ENCODE measurements at regions not wholly inside any gene's neighbourhood (a gene's known extent, or its start where the extent isn't known, plus 50 kb on each side); places are given as distances from the start of the nearest gene placed in this dataset.
"Not testable (repeated sequence)": the region's sequence is repeated elsewhere in the genome, so short reads cannot be mapped to it uniquely, and the experiment has no call there.

- DNase-seq (ENCODE audit: low read depth) = no peak
These were observed 1217.3 kb downstream of the REEP3 start for GRCh38 chr10:64738462-64738861.

- no peak for DNase-seq (ENCODE audit: low read depth)
These were observed 1224.4 kb downstream of the REEP3 start for GRCh38 chr10:64745565-64745964.

- DNase-seq (ENCODE audit: low read depth) = no peak
These were observed 1229.5 kb downstream of the REEP3 start for GRCh38 chr10:64750672-64751071.

GRCh38 chr10:64753516-64753915 is 1232.3 kb downstream of the REEP3 start:
- DNase-seq (ENCODE audit: low read depth) = no peak

GRCh38 chr10:64760371-64760770 is 1239.2 kb downstream of the REEP3 start:
- no peak for DNase-seq (ENCODE audit: low read depth)

- no peak for DNase-seq (ENCODE audit: low read depth)
These were observed 1241.7 kb downstream of the REEP3 start for GRCh38 chr10:64762861-64763260.

GRCh38 chr10:64765498-64765897 is 1244.3 kb downstream of the REEP3 start:
- DNase-seq (ENCODE audit: low read depth) = no peak

- no peak for DNase-seq (ENCODE audit: low read depth)
These were observed 1250.3 kb downstream of the REEP3 start for GRCh38 chr10:64771253-64772050.

GRCh38 chr10:64773357-64773756 is 1252.2 kb downstream of the REEP3 start:
- DNase-seq (ENCODE audit: low read depth) = no peak

GRCh38 chr10:64784451-64784850 is 1263.2 kb downstream of the REEP3 start:
- DNase-seq (ENCODE audit: low read depth) = not testable (repeated sequence)

GRCh38 chr10:64785816-64786215 is 1264.6 kb downstream of the REEP3 start:
- DNase-seq (ENCODE audit: low read depth) = no peak

- DNase-seq (ENCODE audit: low read depth) = no peak
These were observed 1265.8 kb downstream of the REEP3 start for GRCh38 chr10:64786989-64787388.

- no peak for DNase-seq (ENCODE audit: low read depth)
These were observed 1274.6 kb downstream of the REEP3 start for GRCh38 chr10:64795847-64796246.

GRCh38 chr10:64798297-64798696 is 1277.1 kb downstream of the REEP3 start:
- no peak for DNase-seq (ENCODE audit: low read depth)

GRCh38 chr10:64808233-64808632 is 1287.0 kb downstream of the REEP3 start:
- not testable (repeated sequence) for DNase-seq (ENCODE audit: low read depth)

- DNase-seq (ENCODE audit: low read depth) = not testable (repeated sequence)
These were observed 1288.8 kb downstream of the REEP3 start for GRCh38 chr10:64810046-64810445.

GRCh38 chr10:64813391-64813790 is 1292.2 kb downstream of the REEP3 start:
- no peak for DNase-seq (ENCODE audit: low read depth)

- DNase-seq (ENCODE audit: low read depth) = no peak
These were observed 1293.0 kb downstream of the REEP3 start for GRCh38 chr10:64814201-64814600.

- no peak for DNase-seq (ENCODE audit: low read depth)
These were observed 1308.7 kb downstream of the REEP3 start for GRCh38 chr10:64829888-64830412.

GRCh38 chr10:64830869-64831268 is 1309.7 kb downstream of the REEP3 start:
- DNase-seq (ENCODE audit: low read depth) = no peak

- no peak for DNase-seq (ENCODE audit: low read depth)
These were observed 1319.1 kb downstream of the REEP3 start for GRCh38 chr10:64840341-64840740.

- DNase-seq (ENCODE audit: low read depth) = no peak
These were observed 1325.5 kb downstream of the REEP3 start for GRCh38 chr10:64846700-64847099.

GRCh38 chr10:64855941-64856340 is 1334.7 kb downstream of the REEP3 start:
- no peak for DNase-seq (ENCODE audit: low read depth)

GRCh38 chr10:64859911-64860310 is 1338.7 kb downstream of the REEP3 start:
- DNase-seq (ENCODE audit: low read depth) = no peak

All from stimulated activated CD8-positive, alpha-beta memory T cell treated with anti-CD3 and anti-CD28 coated beads, Interleukin-7, amount 100 ng/mL, for 24 hours (primary cell).